Brain microvascular endothelial cell (primary cell): ENCODE measurements at regions not wholly inside any gene's neighbourhood (a gene's known extent, or its start where the extent isn't known, plus 50 kb on each side); places are given as distances from the start of the nearest gene placed in this dataset.

ENCODE experiments used
- DNase-seq: peaks from one replicate; pipeline ENCODE4 v3.0.0-alpha.2; 2020
- H3K27ac ChIP-seq: fragments of 250-450 bp; sonication (Bioruptor Pico); 2 replicates; pipeline ENCODE4 v1.5.1; 2020; ENCODE audit warnings: mild to moderate bottlenecking, moderate library complexity
- H3K27me3 ChIP-seq: fragments of 250-450 bp; sonication (Bioruptor Pico); replicated peaks from 2 replicates; pipeline ENCODE4 v1.5.1; 2020; ENCODE audit warnings: mild to moderate bottlenecking
- H3K36me3 ChIP-seq: fragments of 250-450 bp; sonication (Bioruptor Pico); replicated peaks from 2 replicates; pipeline ENCODE4 v1.5.1; 2020; ENCODE audit warnings: mild to moderate bottlenecking
- H3K4me3 ChIP-seq: 2 replicates; pipeline ENCODE4 v1.5.1; 2011; ENCODE audit warnings: low read depth, mild to moderate bottlenecking, control low read depth, low read length, moderate library complexity
- CTCF ChIP-seq: IDR thresholded peaks from 2 replicates; pipeline ENCODE4 v1.5.1; 2011; ENCODE audit warnings: low read depth, mild to moderate bottlenecking, moderate library complexity, low read length, control low read depth, inconsistent platforms; ENCODE audit errors: missing control alignments
- in situ Hi-C: cut with HindIII; loops from 2 replicates; pipeline ENCODE4 v1.10.0; 2017; ENCODE audit warnings: low sequenced_read_pairs, low pct_ligation_motif_present

GRCh38 chr1:83115785-83116184, 883.1 kb downstream of the TTLL7 start:
- DNase-seq, result no peak
- Histone ChIP-seq H3K27me3 (no peaks in the 10 kb centered on the region), H3K4me3 (no peak overlapping the region), H3K27ac (no peak overlapping the region), H3K36me3 (no peaks in the 10 kb centered on the region)
- in situ Hi-C loops, result no loop called here
- no peak for TF ChIP-seq CTCF

GRCh38 chr1:83114136-83114834, 884.6 kb downstream of the TTLL7 start:
- DNase-seq, result no peak
- TF ChIP-seq CTCF, result no peak
- H3K27ac ChIP-seq, result no peak overlapping the region
- in situ Hi-C loops, result no loop called here
- no peaks in the 10 kb centered on the region for H3K36me3 ChIP-seq
- no peaks in the 10 kb centered on the region for H3K27me3 ChIP-seq
- no peak overlapping the region for H3K4me3 ChIP-seq

- TF ChIP-seq CTCF, result no peak
- Histone ChIP-seq H3K27ac (no peak overlapping the region), H3K4me3 (no peak overlapping the region), H3K36me3 (no peaks in the 10 kb centered on the region), H3K27me3 (no peaks in the 10 kb centered on the region)
- DNase-seq, result peak; percentile 6
- in situ Hi-C loops, result no loop called here
Measured at GRCh38 chr1:83113652-83114051, 885.3 kb downstream of the TTLL7 start.

GRCh38 chr1:83112248-83112885, 886.6 kb downstream of the TTLL7 start:
- Histone ChIP-seq H3K27ac (no peak overlapping the region), H3K27me3 (no peaks in the 10 kb centered on the region), H3K36me3 (no peaks in the 10 kb centered on the region), H3K4me3 (no peak overlapping the region)
- TF ChIP-seq CTCF, result no peak
- DNase-seq, result no peak
- in situ Hi-C loops, result no loop called here

GRCh38 chr1:83110156-83110555, 888.8 kb downstream of the TTLL7 start:
- no peak for TF ChIP-seq CTCF
- no peaks in the 10 kb centered on the region for H3K27me3 ChIP-seq
- no peak overlapping the region for H3K27ac ChIP-seq
- in situ Hi-C loops, result no loop called here
- H3K4me3 ChIP-seq, result no peak overlapping the region
- no peak for DNase-seq
- no peaks in the 10 kb centered on the region for H3K36me3 ChIP-seq
